CD1c-positive myeloid dendritic cell (primary cell): ENCODE measurements at regions not wholly inside any gene's neighbourhood (a gene's known extent, or its start where the extent isn't known, plus 50 kb on each side); places are given as distances from the start of the nearest gene placed in this dataset.
"Not testable (repeated sequence)": the region's sequence is repeated elsewhere in the genome, so short reads cannot be mapped to it uniquely, and the experiment has no call there.

Experiments
- DNase-seq: peaks from one replicate; pipeline ENCODE4 v3.0.0-alpha.2; 2016; ENCODE audit errors: extremely low spot score

DNA sequence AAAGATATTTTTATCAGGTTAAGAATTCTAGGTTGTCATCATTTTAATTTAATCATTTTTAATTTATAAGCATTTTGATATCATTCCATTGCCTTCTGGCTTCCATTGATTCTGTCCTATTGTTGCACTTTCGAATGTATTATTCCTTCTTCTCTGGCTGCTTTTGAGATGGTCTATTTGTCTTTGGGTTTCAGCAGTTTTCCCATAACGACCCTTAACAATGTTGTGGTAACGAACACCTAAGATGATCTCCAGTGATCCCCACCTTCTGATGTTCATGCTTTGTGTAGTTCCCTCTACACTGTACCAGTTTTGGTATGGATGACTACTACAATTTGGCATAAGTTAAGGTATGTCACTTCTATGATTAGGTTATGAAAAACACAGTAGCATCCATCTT lies 59.9 kb downstream of the MINAR1 start:
- no peak for DNase-seq

DNA sequence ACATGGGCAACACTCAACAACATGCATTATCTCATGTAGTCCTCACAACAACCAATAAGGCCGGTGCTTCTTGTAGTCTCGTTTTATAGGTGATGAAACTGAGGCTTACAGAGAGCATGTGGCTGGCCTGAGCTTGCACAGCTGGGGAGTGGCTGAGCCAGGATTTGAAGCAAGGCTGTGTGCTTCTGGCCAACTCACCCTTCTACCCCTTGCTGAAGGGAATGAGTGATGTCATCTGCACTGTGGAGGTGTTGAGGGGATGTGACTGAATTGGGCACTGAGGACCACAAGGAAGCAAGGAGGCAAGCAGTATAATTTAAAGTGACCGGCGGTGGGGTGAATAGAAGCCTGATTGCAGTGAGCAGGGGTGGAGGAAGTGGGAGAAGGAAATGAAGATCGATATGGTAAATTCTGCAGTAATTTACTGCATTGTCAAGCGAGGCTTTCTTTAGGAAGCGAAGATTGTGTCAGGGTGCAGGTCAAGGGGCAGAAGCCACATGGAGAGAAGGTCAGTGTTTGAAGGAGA lies 62.3 kb downstream of the MINAR1 start:
- DNase-seq: no peak

DNA sequence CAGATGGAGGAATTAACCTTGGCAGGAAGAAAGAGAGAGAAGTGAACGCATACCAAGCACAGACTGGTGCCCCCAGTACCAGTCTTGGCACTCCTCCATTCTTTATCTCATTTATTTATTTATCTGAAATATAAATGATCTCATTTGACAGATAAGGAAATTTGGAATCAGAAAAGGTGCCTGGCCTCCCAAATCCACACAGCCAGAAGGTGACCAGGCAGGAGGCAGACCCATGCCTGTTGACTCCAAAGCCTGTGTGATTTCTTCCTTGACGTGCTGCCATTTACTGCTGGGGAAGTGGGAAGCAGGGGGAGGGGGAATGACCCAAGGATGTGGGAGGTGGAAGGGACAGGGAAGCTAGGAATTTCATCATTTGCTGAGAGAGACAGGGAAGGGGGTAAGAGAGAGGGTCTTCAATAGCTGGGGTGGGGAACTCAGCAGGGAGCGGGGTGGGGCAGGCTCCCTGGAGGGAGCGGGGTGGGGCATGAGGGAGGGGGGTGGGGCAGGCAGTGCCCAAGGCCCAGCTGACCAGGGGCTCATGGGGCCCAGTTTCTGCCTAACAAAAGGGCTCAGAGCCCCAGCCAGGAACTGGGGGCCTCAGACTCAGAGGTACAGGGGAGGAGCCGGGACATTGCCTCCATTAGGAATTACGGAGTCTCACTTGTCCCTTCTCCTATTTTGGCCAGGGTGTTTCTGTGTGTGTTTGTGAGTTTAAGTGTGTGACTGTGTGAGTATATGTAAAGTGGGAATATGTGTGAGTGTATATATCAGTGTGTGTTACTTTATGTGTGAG lies 63.0 kb downstream of the MINAR1 start:
- no peak for DNase-seq

DNA sequence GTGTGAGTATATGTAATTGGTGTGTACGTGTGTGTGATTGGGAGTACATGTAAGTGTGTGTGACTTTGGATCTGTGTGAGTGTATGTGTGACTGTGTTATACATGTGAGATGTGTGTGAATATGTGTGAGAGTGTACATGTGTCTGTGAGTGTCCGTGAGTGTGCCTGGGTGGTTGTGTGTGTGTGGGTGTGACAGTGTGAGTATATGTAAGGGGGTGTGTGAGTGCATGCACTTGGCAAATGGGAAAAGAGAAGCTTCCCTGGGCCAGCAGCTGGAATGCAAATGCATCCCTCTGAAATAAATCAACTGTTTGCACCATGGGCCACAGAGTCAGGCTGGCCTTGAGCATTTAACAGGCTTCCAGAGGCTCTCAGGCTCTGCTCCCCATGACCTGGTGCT lies 63.6 kb downstream of the MINAR1 start:
- no peak for DNase-seq

DNA sequence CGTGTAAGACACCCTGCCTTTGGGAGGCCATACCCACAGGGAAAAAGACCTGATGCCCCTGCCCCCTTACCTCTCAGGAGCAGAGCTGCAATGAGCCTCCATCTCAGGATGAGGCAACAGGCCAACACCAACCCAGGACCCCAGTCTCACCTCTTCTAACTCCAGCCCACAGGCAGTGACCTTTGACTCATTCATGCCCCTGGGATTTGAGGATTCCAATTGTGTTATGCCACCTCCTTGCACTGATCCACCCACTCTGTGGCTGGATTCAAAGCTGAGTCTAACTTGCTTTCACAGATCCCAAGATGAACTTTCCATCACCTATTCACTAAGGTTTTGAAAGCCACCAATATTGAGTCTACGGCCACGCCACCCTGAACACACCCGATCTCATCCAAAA lies 64.7 kb downstream of the MINAR1 start:
- DNase-seq: no peak

DNA sequence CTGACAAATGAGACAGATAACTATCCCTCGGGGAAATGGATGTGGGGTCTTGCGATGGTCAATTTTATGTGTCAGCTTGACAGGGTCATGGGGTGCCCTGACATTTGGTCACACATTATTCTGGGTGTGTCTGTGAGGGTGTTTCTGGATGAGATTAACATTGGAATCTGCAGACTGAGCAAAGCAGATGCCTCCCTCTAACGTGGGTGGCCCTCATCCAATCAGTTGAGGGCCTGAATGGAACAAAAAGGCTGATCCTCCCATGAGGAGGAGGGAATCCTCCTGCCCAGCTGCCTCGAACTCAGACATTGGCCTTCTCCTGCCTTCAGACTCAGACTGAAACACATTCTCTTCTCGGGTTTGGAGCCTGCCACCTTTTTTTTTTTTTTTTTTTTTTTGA lies 69.0 kb downstream of the MINAR1 start:
- no peak for DNase-seq

DNA sequence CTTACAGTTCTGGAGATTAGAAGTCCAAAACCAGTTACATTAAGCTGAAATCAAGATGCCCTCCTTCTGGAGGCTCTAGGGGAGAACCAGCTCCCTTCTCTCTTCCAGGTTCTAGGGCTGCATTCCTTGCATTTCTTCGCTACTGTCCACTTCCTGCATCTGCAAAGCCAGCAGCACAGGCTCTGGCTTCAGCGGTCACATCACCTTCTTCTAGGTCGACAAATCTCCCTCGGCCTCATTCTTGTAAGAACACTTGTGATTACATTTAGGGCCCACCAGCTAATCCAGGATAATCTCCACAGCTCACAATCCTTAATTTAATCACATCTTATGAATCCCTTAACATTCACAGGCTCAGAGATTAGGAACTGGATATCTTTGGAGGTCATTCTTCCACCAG lies 73.8 kb downstream of the MINAR1 start:
- no peak for DNase-seq

DNA sequence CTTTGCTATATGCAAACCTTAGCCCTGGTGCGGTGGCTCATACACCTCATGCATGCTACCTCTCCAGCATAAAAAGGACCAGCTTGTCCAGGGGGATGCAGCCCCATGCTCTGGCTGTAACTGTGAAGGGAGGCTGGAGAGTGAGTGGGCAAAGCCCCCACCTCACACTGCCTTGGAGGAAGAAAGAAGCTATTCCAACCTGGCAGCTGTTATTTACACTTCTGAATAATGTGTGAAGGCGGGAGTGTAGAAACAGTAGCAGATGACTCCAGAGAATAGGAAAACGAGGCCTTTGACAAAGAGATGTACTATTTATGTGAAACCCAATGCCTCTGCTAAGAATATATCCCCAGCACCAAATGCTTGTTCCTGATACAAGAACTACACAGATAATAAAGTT lies 80.7 kb downstream of the MINAR1 start:
- DNase-seq: not testable (repeated sequence)

DNA sequence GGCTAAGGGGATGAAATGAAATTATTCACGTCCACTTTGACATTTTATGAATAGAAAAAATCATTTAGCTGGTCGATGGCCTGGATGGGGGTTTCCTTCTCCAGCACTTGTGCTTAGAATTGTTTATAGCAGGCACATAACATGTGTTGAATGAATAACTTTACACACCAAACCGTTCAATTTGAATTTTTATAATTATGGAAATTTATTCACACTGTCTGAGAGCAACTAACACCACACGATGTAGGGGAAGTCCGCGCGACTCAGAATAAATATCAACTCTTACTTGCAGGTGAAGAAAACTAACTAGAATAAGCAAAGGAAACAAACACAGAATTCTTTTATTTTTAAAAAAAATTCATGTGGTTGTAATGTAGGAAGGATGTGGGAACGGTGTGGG lies 81.3 kb downstream of the MINAR1 start:
- DNase-seq: no peak

DNA sequence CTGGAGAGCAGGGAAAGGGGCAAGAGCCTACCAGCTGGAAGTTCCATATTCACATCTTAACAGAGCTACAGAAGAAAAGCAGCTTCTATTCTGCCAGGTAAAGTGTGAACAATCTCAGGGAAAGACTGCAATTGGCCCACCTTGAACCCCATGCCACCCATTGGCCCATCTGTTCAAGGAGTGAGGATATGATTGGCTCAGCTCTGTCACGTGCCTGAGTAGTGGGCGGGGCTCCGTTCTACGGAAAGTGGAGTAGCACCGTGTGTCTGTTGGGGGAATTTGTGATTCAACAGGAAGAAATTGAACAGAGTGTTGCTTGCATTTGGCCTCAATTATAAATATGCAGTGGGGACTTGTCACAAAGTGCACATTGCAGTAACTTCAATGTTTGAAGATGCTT lies 81.8 kb downstream of the MINAR1 start:
- no peak for DNase-seq

DNA sequence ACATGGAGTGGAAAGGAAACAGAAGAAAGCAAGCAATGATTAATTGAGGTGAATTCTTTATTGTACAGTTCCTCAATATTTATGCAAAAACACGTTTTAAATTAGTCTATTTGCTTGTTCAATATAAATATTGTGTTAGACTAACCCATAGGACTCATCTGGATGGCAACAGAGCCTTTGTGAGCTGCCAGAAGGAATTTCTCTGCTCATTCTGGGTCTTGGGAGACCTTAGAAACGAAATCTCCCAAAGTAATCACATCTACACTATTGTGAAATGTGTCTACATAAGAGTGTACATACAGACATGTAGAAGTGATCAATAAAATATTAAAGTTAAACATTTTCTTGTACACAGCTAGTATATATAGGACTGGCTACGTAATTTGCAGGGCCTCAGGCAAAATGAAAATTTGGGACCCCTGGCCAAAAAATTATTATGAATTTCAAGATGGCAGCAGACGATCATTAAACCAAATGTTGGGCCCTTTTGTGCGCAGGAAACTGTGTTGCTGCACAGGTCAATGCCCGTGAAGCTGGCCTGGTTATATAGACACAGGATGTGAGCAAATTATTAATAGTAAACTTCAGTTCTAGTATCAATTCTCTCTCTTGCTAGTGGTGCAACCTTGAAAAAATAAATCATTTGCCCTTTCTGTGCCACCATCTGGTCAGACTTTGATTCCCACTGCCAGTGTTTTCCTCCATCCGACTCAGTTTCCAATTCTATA lies 83.3 kb downstream of the MINAR1 start:
- no peak for DNase-seq

DNA sequence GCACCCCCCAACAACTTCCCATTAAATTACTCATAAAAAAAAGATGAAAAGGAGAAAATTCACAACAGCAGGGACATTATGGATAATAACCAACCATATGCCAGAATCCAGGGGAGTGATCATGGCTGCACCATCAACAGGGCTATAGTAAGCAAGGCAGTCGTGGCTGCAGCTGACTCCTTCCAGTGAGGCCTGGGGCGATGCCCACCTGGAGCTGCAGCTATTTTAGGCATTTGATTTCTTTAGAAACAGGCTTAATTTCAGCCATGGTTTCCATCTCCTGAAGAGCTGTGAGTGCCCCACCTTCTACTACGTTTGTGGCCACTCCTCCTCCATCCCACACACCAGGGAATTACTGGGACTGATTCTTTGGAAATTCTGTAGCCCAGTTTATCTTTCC lies 84.0 kb downstream of the MINAR1 start:
- DNase-seq: no peak

DNA sequence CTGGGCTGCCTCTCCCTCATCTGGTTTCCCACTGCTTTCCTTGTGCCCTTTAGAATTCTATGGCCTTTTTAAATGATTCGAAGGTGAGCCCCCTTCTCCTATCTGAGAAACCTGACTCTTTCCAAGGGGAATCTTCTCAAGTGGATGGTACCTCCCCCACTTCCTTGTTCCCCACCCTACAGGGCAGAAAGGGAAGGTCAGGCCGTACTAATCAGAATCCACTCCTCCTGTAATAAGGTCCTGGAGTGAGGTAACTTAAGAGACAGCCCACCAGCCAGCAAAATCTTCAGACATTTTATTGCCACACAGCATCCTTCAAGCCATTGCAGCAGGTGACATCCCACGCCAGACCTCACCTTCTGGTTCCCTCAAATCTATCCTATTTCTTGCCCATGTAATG lies 84.5 kb downstream of the MINAR1 start:
- no peak for DNase-seq

DNA sequence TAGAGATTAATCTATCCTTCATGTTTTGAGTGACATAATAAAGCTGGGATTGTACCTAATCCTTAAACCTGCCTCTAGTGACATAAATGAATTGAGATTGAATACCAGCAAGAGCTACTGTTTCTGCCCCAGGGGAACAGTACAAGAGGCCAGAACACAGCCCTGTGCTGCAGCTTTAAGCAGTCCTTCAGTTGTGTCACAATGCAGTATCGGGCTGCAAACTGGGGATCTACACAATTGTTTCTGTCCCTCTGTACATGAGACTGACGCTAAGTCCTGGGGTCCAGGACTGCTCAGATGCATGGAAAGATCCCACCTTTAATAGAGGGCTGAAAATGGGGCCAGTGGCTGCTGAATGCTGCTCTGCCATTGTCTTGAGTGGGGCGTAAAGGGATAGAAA lies 87.5 kb downstream of the MINAR1 start:
- DNase-seq: no peak

DNA sequence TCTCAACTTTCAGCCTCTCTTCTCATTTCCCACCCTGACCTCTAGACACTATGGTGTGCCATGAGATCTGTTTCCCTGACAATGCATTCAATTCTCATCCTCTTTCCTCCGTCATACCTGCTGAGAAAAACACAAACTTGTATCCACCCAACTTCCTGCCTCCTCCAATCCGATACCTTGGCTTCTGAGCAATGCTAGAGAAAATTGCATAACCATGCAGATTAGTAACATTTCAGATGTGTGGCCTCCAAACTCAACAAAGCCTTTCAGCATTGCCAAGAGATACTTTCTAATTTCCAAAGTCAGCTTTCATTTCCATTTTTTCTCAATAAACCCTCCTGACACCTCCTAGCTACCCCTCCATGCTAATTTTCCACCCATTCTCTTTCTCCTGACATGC lies 88.5 kb downstream of the MINAR1 start:
- no peak for DNase-seq

DNA sequence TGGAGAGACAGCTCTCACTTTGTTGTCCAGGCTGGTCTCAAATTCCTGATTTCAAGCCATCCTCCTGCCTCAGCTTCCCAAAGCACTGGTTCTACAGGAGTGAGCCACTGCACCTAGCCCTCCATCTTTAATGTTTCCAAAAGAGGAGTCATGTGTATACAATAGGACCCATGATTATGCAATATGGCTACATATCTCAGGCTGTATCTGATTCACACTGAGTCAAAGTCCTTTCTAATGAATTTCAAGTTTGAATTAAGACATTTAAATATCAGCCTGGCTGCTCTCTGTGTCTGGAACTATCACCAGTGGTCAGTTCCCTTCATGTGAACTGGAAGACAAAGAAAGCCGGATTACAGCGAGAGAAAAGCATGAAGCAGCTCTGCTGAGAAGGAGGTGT lies 90.5 kb downstream of the MINAR1 start:
- no peak for DNase-seq

DNA sequence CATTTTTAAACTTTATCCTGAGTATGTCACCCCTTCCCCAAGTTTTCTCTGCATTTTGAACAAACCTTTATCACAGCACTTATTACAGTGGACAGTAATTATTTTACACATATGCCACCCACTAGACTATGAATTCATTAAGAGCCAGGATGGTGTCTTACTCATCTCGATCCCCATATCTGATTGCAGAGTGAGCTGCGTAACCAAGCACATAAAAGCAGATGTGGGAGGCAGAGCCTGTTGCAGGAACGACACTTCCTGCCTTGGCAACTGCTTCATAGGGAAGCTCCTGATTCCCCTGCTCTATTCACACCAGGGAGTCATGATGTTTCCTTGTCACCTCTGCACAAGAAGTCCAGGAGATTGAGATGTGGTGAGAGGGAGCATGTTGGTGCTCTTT lies 91.1 kb downstream of the MINAR1 start:
- no peak for DNase-seq

DNA sequence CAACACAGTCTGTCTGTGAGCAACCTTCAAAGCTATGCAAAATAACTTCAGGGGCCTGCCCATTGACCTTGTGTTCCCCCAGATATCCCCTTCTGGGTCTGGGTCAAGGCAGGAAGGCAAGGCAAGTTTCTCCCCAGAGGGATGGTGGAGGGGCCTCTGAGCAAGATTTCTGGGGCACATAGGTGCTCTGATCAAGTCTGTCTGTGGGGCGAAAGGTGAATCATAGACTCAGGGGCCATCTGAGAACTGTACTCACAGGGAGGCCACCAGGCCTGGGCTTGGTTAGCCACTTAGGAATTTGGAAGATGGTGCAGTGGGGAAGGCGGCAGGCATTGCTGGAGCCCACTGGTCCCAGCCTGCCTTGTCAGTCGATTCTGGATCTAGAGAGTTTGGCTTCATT lies 92.4 kb downstream of the MINAR1 start:
- no peak for DNase-seq

DNA sequence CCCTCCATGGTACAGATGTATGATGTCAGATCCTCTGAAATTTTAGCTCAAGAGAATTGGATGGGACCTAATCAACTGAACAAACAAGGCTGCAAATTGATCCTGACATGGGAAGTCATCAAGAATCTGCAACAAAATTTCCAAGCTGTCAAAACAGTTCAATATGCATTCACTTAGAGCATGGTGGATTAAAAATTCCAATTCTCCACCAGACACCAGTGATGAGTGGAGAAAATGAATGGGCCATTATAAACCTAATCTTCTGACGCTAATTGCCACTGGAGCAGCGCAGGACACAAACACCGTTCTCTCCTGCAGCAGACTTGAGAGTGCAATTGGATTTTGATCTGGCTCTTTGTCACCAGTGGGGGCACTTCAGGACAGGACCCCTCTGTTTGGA lies 94.2 kb downstream of the MINAR1 start:
- no peak for DNase-seq

DNA sequence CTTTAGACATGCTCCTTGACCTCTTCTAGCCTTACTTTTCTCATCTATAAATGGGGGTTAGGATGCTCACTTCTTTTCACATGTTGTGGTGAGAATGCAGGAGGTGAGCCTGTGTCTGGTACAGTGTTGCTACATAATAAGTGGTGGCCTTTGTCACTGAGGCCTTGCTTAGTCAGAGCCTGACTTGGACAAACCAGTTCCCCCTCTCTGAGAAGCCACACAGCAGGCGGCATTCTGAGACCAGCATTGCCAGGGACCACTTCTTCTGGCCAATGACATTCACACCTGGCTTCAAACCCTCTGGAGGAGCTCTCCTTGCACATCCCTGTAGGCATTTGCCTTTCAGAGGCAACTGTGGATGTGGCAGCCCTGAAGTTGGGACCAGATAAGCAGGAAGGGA lies 95.7 kb downstream of the MINAR1 start:
- DNase-seq: no peak

DNA sequence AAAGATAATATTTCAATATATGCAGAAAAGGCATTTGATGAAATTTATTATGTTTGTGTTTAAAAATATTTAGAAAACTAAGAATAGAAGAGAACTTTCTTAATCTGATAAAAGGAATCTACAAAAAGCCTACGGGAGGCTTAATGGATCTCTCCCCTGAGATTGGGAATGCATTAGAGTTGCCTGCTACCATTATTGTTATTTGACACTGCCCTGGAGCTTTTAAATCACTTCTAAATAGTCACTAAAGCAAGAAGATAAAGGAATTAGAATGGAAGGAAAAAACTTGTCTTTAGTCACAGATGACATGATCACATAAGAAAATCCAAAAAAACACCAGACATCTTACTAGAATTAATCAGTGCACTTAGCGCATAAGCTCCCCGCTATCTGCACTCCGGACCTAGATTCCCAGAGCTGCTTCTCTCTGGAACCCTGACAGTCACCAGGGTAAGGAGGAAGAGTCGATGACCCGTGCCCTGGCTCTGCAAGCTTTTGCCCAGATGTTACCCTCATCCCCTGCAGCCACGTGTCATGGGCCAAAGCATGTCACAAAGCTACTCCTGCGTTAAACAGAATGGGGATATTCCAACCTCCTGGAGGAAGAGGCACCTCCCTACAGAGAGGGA lies 97.1 kb downstream of the MINAR1 start:
- no peak for DNase-seq

DNA sequence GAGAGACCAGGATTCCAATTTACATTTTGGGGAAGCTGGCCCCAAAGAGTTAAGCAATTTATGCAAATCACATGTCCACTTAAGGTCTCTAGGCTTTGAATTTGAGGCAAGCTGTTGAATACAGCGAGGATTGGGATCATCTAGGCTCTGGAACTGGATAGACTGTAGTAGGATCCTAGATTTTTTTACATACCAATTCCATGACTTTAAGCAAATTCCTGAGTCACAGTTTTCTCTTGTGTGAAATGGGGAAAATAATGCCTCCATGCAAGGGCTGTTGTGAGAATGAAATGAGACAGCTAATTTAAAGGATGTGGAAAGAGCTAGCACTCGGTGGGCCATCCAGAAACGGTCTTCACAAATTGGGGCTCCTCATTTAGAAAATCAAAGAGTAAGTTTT lies 103.4 kb downstream of the MINAR1 start:
- DNase-seq: no peak

DNA sequence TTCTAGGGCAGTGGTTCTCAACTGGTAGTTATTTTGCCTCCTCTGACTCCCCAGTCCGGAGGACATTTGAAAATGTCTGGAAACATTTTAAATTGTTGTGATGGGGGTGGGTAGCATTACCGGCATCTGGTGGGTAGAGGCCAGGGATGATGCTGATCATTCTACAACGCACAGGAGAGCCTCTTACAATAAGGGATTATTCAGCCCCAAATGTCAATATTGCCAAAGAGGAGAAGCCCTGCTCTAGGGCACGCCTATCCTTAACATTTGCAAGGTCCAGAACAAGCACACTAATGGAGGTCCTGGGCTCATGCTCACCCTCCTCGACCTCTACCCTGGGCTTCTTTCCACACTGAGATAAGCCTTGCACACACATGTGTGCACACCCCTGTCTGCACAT lies 106.4 kb downstream of the MINAR1 start:
- no peak for DNase-seq
